ENCODE measurements at regions not wholly inside any gene's neighbourhood (a gene's known extent, or its start where the extent isn't known, plus 50 kb on each side); places are given as distances from the start of the nearest gene placed in this dataset.
"Not testable (repeated sequence)": the region's sequence is repeated elsewhere in the genome, so short reads cannot be mapped to it uniquely, and the experiment has no call there.

DNA sequence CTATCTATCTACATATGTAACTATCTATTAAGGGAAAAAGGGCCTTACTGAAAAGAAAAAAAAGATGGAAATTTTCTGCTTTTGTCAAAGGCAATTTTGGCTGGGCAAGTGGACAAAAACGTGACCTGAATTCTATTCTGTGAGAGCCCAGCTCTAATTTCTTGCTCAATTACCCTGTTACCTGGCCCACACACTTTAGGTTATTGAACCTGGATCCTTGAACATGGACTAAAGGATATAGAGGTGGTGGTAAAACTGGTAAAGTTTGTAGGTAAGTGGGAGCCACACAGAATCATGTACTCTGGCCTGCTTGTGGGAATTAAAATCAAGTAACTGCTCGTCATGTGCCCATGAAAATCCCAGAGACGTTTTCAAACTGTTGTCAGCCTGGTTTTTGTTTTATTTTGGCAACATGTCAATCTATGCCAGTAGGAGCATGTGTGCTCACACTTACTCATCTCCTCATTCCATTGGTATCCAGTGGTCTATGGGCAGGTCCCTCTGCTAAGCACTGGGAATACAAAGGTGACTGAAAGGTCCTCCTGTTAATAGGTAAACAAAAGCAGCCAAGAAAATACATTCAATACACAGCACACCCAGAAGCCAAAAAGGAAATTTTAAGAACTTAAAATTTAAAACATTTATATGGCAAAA, 113.7 kb upstream of the WARS2 start:
- no peak for DNase-seq

- DNase-seq = not testable (repeated sequence)
Observed at GRCh38 chr1:119256089-119256488, 112.5 kb upstream of the HAO2 start.

DNA sequence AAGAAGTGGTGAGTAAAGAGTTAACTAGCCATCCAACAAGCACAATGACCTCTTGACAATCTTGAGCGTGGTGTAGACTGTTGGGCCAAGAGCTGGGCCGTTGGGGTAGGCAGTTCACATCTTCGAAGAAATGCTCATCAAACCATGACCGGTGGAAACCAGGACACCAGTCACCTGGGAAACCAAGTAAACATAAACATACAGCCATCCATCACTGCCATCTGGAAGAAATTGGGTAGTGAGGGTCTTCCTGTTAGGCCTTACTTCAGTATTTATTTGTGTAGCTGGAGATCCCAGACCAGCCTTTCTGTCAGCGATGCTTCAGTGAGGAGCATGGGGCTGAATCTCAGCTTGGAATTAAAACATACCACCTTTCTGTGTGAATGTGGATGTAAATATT, 108.1 kb upstream of the HAO2 start:
- no peak for DNase-seq

GRCh38 chr1:119266386-119266785, 102.2 kb upstream of the HAO2 start:
- no peak for DNase-seq

GRCh38 chr1:119266858-119267257, 101.7 kb upstream of the HAO2 start:
- DNase-seq = no peak

DNA sequence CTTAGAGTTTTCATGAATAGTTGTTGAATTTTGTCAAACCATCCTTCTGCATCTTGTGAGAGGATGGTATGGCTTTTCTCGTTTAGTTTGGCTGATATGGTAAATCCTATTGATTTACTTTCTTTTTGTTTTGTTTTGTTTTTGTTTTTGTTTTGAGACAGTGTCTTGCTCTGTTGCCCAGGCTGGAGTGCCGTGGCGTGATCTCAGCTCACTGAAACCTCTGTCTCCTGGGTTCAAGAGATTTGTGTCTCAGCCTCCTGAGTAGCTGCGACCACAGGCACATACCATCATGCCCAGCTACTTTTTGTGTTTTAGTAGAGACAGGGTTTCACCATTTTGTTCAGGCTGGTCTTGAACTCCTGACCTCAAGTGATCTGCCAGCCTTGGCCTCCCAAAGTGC, 101.3 kb upstream of the HAO2 start:
- not testable (repeated sequence) for DNase-seq

DNA sequence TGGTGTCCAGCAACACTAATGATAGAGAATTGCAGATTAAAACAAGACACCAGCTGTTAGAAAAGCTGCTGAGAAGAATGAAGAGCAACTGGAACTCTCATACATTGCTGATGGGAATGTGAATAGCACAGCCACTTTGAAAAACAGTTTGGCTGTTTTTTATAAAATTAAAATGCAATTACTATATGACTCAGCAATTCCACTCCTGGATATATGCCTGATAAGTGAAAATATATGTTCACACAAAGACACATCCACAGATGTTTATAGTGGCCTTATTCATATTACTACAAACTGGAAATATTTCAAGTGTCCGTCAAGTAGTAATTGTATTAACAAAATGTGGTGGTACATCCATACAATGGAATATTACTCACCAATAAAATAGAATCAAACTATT, 99.7 kb upstream of the HAO2 start:
- DNase-seq = no peak

GRCh38 chr1:119275145-119276134, 93.1 kb upstream of the HAO2 start:
- DNase-seq = peak in 1 of 2 experiments; percentile 45

DNA sequence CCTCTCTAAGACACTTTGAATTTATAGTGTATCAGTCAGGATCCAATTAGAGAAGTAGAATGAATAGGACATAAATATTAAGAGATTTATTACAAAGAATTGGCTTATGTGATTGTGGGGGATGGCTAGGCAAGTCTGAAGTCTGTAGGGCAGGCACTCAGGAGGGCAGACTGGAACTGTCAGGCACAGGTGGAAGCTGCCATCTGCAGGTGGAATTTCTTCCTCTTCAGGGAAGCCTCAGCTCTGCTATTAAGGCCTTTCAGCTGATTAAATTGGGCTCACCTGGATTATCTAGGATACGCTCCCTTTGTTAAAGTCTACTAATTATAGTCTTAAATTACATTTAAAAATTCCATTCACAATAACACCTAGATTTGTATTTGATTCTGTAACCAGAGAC, 92.0 kb upstream of the HAO2 start:
- DNase-seq = peak in 1 of 2 experiments; percentile 26

GRCh38 chr1:119279456-119280381, 88.9 kb upstream of the HAO2 start:
- no peak for DNase-seq

GRCh38 chr1:119285482-119285881, 83.1 kb upstream of the HAO2 start:
- DNase-seq = peak in 1 of 2 experiments; percentile 31

- DNase-seq = peak; percentile 13 to 75
Observed at GRCh38 chr1:119286587-119287181, 81.9 kb upstream of the HAO2 start.

DNA sequence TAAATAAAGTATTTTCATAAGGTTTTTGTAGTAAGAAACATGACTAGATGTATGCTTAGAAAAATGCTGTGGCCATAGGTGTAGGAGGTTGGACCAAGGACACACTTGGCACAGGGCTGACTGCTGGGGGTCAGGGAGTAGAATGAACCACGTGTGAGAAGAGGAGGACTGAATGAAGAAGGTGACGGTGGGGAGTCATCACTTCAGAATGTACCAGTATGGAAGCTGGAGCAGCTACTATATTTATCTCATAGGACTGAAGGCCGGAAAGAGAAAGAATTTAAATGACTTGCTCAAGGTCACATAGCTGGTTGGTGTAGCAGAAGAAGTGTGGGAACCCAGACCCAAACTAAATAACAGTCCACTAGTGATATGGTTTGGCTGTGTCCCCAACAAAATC, 79.8 kb upstream of the HAO2 start:
- DNase-seq = no peak

- no peak for DNase-seq
Observed at GRCh38 chr1:119290297-119290696, 78.3 kb upstream of the HAO2 start.

GRCh38 chr1:119291611-119292206, 76.9 kb upstream of the HAO2 start:
- DNase-seq = no peak

- no peak for DNase-seq
Observed at GRCh38 chr1:119293797-119294196, 74.8 kb upstream of the HAO2 start.

DNA sequence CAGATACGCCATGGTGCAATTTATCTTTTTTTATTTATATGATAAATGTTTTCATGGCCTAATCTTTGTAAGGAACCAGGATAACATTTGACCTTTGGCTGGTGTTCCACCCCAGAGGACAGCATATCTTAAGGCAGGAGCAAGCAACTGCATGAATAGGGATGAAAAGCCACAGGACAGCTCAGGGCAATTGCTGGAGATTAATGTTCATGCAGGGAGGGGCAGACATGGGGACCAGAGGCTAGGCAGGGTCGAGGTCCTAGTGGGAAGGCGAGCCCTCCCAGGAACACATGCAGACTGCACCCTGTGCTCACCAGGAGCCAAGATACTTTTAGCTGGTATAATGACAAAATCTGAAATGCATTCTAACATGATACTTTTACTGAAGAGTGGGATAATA, 74.4 kb upstream of the HAO2 start:
- no peak for DNase-seq

DNA sequence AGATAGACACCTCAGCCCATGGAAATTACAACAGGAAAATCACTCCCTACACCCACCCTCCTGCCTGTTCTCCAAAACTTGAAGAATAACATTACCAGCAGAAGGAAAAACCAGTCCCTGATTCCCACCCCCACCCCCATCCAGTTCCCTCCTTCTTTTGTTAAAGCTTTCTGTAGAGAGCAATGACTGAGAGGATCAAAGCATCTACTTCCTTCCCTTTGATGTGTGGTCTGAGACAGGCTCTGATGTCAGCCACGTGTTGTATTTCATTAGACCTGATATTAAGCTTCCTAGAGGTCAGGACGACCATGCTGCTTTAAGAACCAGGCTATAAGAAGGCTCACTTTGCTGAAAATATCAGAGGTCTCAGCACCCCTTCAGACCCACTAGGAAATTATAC, 73.9 kb upstream of the HAO2 start:
- DNase-seq = no peak

DNA sequence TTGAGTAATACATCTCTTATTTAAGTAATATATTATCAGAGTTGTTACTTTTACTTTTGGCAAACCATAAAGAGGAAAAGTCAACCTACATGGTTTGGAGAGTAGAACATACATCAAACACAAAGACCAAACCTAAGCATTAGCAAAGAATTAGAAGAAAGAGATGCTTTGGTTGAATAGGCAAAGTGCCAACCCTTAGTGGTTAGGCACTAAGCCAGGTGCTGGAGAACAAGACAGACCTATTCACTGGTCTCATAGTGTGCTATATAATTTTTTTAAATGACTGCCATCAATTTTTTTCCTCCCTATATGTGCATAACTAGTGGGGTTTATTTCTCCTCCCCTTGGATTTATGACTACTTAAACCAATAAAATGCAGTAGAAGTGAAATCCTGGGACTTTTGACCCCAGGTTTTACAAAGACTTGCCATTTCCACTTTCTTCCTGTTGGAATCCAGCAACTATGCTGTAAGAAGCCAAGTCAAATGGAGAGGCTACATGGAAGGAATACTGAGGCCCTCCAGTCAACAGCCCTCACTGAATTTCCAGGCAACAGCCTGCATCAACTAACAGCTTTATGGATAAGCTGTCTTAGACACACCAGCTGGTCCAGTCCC, 69.8 kb upstream of the HAO2 start:
- DNase-seq = no peak

DNA sequence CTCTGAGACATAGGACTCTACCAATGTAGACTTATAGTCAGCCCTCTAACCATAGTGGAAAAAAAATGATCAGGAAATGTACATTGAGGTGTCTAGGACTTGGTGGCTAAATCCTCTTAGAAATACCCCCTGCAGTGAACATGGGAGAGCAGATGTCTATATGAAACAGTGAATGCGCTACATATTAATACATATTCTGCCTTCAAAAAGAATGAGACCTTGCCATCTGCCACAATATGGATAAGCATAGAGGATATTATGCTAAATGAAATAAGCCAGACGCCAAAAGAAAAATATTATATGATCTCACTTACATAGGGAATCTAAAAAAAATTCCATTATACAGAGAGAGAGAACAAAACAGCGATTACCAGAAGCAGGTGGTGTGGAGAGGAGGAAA, 66.6 kb upstream of the HAO2 start:
- DNase-seq = peak; percentile 70 to 94

GRCh38 chr1:119308130-119308700, 60.4 kb upstream of the HAO2 start:
- DNase-seq = no peak
